ENCODE measurements at regions not wholly inside any gene's neighbourhood (a gene's known extent, or its start where the extent isn't known, plus 50 kb on each side); places are given as distances from the start of the nearest gene placed in this dataset.
A peak's percentile ranks its signal among the peaks of the same experiment; 100 is the strongest.

DNA sequence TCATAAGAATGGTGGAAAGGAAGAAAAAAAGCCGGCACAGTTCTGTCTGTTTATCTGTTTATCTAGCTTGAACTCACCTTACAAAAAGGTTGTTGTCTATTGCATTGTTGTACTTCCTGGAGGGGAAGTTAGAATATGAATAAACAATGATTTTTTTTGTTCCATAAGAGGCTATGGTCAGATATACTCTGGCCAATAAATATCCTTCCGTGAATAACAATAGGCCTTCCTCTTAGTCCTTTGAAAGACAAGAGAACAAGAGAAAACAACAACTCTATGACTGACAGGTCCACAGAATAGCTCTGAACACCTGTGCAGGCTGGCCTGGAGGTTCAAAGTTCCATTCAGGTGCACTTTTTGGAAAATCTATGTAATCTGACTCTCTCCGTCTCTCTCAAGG, 192.8 kb upstream of the KRR1 start:
- POLR2A ChIA-PET, result no interaction called here
- H3K27me3 ChIP-seq (ENCODE audit: control insufficient read depth in 2 of 2, insufficient read depth in 2 of 2, low read length in 2 of 2), result no peaks in the 10 kb centered on the region
- intact Hi-C loops (cut with micrococcal nuclease), result no loop called here

DNA sequence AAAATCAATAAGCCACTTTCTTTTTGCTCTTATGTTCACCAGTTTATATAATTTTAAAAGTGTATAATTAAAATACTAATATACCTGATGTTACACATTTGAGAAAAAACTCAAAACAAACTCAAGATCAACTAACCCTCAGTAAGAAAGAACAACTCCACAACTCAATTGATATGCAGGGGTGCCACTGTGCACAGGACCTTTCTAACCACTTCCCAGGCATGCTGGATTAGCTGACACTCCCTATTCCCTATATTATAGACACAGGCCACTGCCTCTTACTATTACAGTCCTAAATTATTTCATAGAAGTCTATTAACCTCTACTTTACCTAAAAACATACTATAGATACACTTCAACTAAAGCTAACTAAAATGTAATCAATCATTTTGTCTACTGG, 191.7 kb upstream of the KRR1 start:
- intact Hi-C loops (cut with micrococcal nuclease), result loop anchor here in 1 of 2 donors (2.0 kb wide), 1 partner anchor 20 kb away; no protein-coding TSS in a partner anchor

More for the DNA sequence above, 192.8 kb upstream of the KRR1 start:
- CTCF ChIA-PET, result no interaction called here
- no peak overlapping the region for H3K4me3 Mint-ChIP-seq
- no peaks in the 10 kb centered on the region for H3K9me3 Mint-ChIP-seq
- peaks cover 0 to 14% (median 0%) of the 10 kb centered on the region in 5 donors for H3K27me3 Mint-ChIP-seq
- no peak overlapping the region for H3K27ac Mint-ChIP-seq
- peaks cover 6 to 7% of the 10 kb centered on the region in 2 donors for H3K4me1 ChIP-seq (ENCODE audit: control insufficient read depth in 2 of 2, insufficient read depth in 2 of 2, low read length in 2 of 2)
- no peaks in the 10 kb centered on the region for H3K36me3 Mint-ChIP-seq
- H3K27ac ChIP-seq (ENCODE audit: low read depth, low read length), result no peak overlapping the region
- no peak overlapping the region for H3K4me3 ChIP-seq (ENCODE audit: low read length)
- ATAC-seq (no peak), DNase-seq (no peak)
- peaks cover 8 to 21% (median 14%) of the 10 kb centered on the region in 7 donors for H3K4me1 Mint-ChIP-seq
- H3K36me3 ChIP-seq (ENCODE audit: control insufficient read depth in 2 of 3, insufficient read depth in 3 of 3, low read length in 3 of 3), result no peaks in the 10 kb centered on the region
- no peaks in the 10 kb centered on the region for H3K9me3 ChIP-seq (ENCODE audit: control insufficient read depth in 2 of 3, low read length in 3 of 3)

DNA sequence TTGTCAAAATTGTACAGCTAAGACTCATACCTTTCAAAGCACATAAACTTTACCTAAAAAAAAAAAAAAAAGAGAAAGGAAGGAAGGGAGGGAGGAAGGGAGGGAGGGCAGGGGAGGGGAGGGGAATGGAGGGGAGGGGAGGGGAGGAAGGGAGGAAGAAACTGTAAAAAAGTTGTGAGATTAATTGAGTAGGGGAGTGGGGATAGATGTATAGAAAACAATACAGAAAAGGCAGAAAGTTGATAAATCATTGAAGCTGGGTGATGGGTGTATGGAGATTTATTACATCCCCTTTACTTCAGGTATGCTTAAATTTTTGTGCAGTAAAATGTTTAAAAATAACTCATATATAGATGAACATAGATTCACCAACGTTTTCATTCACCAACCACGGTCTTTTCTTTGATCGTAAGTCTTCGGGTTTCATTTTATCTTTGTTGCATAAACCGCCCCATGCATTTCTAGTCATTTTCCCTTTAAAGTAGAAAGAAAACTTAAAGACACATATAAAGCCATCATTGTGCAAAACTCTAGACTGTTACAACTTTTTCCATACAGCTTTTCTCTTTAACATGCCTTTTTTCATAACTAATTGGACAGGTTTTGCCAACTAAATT, 191.2 kb upstream of the KRR1 start:
- H3K27me3 ChIP-seq (ENCODE audit: control insufficient read depth in 2 of 2, insufficient read depth in 2 of 2, low read length in 2 of 2), result no peaks in the 10 kb centered on the region
- peak overlapping the region in 7 of 10 donors; percentile 2 to 73 (median 59) for H3K4me3 Mint-ChIP-seq
- H3K4me1 ChIP-seq (ENCODE audit: control insufficient read depth in 2 of 2, insufficient read depth in 2 of 2, low read length in 2 of 2), result peaks cover 6 to 7% of the 10 kb centered on the region in 2 donors
- no peak for ATAC-seq
- H3K36me3 Mint-ChIP-seq, result no peaks in the 10 kb centered on the region
- peak overlapping the region in 7 of 9 donors; percentile 7 to 80 (median 37) for H3K27ac Mint-ChIP-seq
- ChIA-PET CTCF (no interaction called here), POLR2A (no interaction called here)
- H3K9me3 Mint-ChIP-seq, result no peaks in the 10 kb centered on the region
- intact Hi-C loops (cut with micrococcal nuclease), result loop anchor here in 1 of 2 donors (2.0 kb wide), 1 partner anchor 20 kb away; no protein-coding TSS in a partner anchor
- H3K27ac ChIP-seq (ENCODE audit: low read depth, low read length), result no peak overlapping the region
- H3K4me3 ChIP-seq (ENCODE audit: low read length), result no peak overlapping the region
- peaks cover 0 to 7% (median 0%) of the 10 kb centered on the region in 5 donors for H3K27me3 Mint-ChIP-seq
- H3K36me3 ChIP-seq (ENCODE audit: control insufficient read depth in 2 of 3, insufficient read depth in 3 of 3, low read length in 3 of 3), result no peaks in the 10 kb centered on the region
- H3K4me1 Mint-ChIP-seq, result peaks cover 8 to 21% (median 14%) of the 10 kb centered on the region in 7 donors
- DNase-seq, result peak in 1 of 9 donors; percentile 21
- no peaks in the 10 kb centered on the region for H3K9me3 ChIP-seq (ENCODE audit: control insufficient read depth in 2 of 3, low read length in 3 of 3)

More for the DNA sequence above, 191.7 kb upstream of the KRR1 start:
- POLR2A ChIA-PET, result no interaction called here
- H3K36me3 Mint-ChIP-seq, result no peaks in the 10 kb centered on the region
- no peaks in the 10 kb centered on the region for H3K27me3 ChIP-seq (ENCODE audit: control insufficient read depth in 2 of 2, insufficient read depth in 2 of 2, low read length in 2 of 2)
- peaks cover 0 to 9% (median 0%) of the 10 kb centered on the region in 5 donors for H3K27me3 Mint-ChIP-seq
- DNase-seq (no peak), ATAC-seq (no peak)
- peaks cover 8 to 21% (median 14%) of the 10 kb centered on the region in 7 donors for H3K4me1 Mint-ChIP-seq
- H3K4me3 Mint-ChIP-seq, result peak overlapping the region in 3 of 10 donors; percentile 64 to 73 (median 65)
- CTCF ChIA-PET, result no interaction called here
- H3K27ac Mint-ChIP-seq, result peak overlapping the region in 2 of 9 donors; percentile 12 to 55
- H3K9me3 Mint-ChIP-seq, result no peaks in the 10 kb centered on the region
- H3K4me1 ChIP-seq (ENCODE audit: control insufficient read depth in 2 of 2, insufficient read depth in 2 of 2, low read length in 2 of 2), result peaks cover 6 to 7% of the 10 kb centered on the region in 2 donors
- H3K4me3 ChIP-seq (ENCODE audit: low read length), result no peak overlapping the region
- no peaks in the 10 kb centered on the region for H3K36me3 ChIP-seq (ENCODE audit: control insufficient read depth in 2 of 3, insufficient read depth in 3 of 3, low read length in 3 of 3)
- no peak overlapping the region for H3K27ac ChIP-seq (ENCODE audit: low read depth, low read length)
- no peaks in the 10 kb centered on the region for H3K9me3 ChIP-seq (ENCODE audit: control insufficient read depth in 2 of 3, low read length in 3 of 3)

DNA sequence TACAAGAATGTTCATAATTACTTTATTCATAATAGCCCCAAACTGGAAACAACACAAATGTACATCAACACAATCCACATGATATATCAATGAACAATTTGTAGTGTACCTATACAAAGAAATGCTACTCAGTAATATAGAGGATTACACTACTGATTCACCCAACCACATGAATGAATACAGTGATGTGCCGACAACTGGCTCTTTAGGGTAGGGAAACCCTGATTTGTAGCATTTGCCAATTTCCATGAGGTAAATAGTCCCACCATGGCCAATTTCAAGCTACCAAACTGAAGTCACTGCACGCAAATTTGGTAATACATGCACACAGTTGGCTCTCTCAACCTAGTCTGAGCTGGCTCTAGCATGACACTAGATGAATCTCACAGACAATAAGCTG, 190.4 kb upstream of the KRR1 start:
- CTCF ChIA-PET, result no interaction called here
- intact Hi-C loops (cut with micrococcal nuclease), result loop anchor here in 1 of 2 donors (2.0 kb wide), 1 partner anchor 21 kb away; no protein-coding TSS in a partner anchor

DNA sequence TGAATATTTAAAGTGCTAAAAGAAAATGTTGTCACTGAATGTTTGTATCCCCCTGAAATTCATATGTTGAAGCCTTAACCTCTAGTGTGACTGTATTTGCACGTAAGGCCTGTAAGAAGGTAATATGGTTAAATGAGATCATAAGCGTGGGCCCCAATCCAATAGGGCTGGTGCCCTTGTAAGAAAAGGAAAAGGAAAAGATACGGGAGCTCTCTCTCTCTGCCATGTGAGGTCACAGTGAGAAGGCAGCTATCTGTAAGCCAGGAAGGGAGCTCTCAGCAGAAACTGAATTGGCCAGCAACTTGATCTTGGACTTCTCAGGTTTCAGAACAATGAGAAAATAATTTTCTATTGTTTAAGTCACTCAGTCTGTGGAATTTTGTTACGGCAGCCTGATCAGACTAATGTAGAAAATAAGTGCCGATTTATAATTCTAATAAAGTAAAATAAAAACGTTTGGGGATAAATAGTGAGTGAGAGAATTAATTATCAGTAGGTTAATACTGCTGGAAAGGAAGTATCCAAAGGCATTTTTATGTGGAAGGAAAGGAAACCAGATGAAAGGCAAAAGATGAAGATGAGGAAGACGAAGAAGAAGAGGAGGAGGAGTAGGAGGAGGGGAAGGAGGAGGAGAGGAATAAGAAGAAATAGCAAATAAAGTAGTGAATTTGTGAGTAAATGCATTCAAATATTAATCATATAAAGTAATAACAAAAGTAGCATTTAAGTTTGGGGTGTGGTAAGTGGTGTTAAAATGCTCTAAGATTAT, 188.5 kb upstream of the KRR1 start:
- no peak overlapping the region for H3K27ac ChIP-seq (ENCODE audit: low read depth, low read length)
- ChIA-PET CTCF (no interaction called here), POLR2A (no interaction called here)
- H3K4me3 ChIP-seq (ENCODE audit: low read length), result no peak overlapping the region
- Mint-ChIP-seq H3K36me3 (no peaks in the 10 kb centered on the region), H3K9me3 (peaks cover 0 to 3% (median 0%) of the 10 kb centered on the region in 11 donors), H3K27ac (peak overlapping the region in 1 of 9 donors; percentile 55), H3K27me3 (no peaks in the 10 kb centered on the region), H3K4me3 (no peak overlapping the region), H3K4me1 (peaks cover 6 to 21% (median 14%) of the 10 kb centered on the region in 7 donors)
- H3K9me3 ChIP-seq (ENCODE audit: control insufficient read depth in 2 of 3, low read length in 3 of 3), result no peaks in the 10 kb centered on the region
- no peak for ATAC-seq
- H3K4me1 ChIP-seq (ENCODE audit: control insufficient read depth in 2 of 2, insufficient read depth in 2 of 2, low read length in 2 of 2), result peaks cover 6 to 7% of the 10 kb centered on the region in 2 donors
- no peaks in the 10 kb centered on the region for H3K27me3 ChIP-seq (ENCODE audit: control insufficient read depth in 2 of 2, insufficient read depth in 2 of 2, low read length in 2 of 2)
- intact Hi-C loops (cut with micrococcal nuclease), result no loop called here
- no peak for DNase-seq
- H3K36me3 ChIP-seq (ENCODE audit: control insufficient read depth in 2 of 3, insufficient read depth in 3 of 3, low read length in 3 of 3), result no peaks in the 10 kb centered on the region

More for the DNA sequence above, 190.4 kb upstream of the KRR1 start:
- DNase-seq (no peak), ATAC-seq (no peak)
- peaks cover 6 to 7% of the 10 kb centered on the region in 2 donors for H3K4me1 ChIP-seq (ENCODE audit: control insufficient read depth in 2 of 2, insufficient read depth in 2 of 2, low read length in 2 of 2)
- Mint-ChIP-seq H3K9me3 (no peaks in the 10 kb centered on the region), H3K27me3 (peaks cover 0 to 4% (median 0%) of the 10 kb centered on the region in 5 donors), H3K36me3 (no peaks in the 10 kb centered on the region), H3K27ac (peak overlapping the region in 4 of 9 donors; percentile 12 to 80 (median 44)), H3K4me1 (peaks cover 6 to 21% (median 14%) of the 10 kb centered on the region in 7 donors), H3K4me3 (peak overlapping the region in 6 of 10 donors; percentile 37 to 73 (median 60))
- no peaks in the 10 kb centered on the region for H3K27me3 ChIP-seq (ENCODE audit: control insufficient read depth in 2 of 2, insufficient read depth in 2 of 2, low read length in 2 of 2)
- H3K4me3 ChIP-seq (ENCODE audit: low read length), result no peak overlapping the region
- H3K27ac ChIP-seq (ENCODE audit: low read depth, low read length), result no peak overlapping the region
- no peaks in the 10 kb centered on the region for H3K9me3 ChIP-seq (ENCODE audit: control insufficient read depth in 2 of 3, low read length in 3 of 3)
- POLR2A ChIA-PET, result no interaction called here
- no peaks in the 10 kb centered on the region for H3K36me3 ChIP-seq (ENCODE audit: control insufficient read depth in 2 of 3, insufficient read depth in 3 of 3, low read length in 3 of 3)

DNA sequence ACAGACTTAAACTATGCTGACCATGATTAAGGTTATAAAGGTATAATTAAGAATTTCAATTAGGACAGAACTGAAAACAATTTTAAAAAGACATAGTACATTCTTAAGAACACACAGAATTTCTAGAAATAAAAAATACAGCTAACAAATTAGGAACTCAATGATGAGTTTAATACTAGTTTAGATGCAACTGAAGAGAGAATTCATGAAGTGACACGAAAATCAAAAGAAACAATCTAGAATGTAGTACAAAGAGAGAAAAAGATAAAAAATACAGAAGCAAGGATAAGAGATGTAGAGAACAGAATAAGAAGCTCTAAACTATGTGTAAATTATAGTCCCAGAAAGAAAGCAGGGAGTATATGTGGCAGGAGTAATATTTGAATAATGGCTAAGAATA, 187.8 kb upstream of the KRR1 start:
- Mint-ChIP-seq H3K27ac (no peak overlapping the region), H3K9me3 (peaks cover 0 to 3% (median 0%) of the 10 kb centered on the region in 11 donors), H3K4me1 (peaks cover 6 to 21% (median 14%) of the 10 kb centered on the region in 7 donors), H3K27me3 (peaks cover 0 to 3% (median 0%) of the 10 kb centered on the region in 5 donors), H3K4me3 (no peak overlapping the region), H3K36me3 (no peaks in the 10 kb centered on the region)
- H3K4me3 ChIP-seq (ENCODE audit: low read length), result no peak overlapping the region
- H3K27ac ChIP-seq (ENCODE audit: low read depth, low read length), result no peak overlapping the region
- H3K27me3 ChIP-seq (ENCODE audit: control insufficient read depth in 2 of 2, insufficient read depth in 2 of 2, low read length in 2 of 2), result no peaks in the 10 kb centered on the region
- H3K4me1 ChIP-seq (ENCODE audit: control insufficient read depth in 2 of 2, insufficient read depth in 2 of 2, low read length in 2 of 2), result peaks cover 6 to 7% of the 10 kb centered on the region in 2 donors
- ATAC-seq, result no peak
- CTCF ChIA-PET, result no interaction called here
- no peaks in the 10 kb centered on the region for H3K9me3 ChIP-seq (ENCODE audit: control insufficient read depth in 2 of 3, low read length in 3 of 3)
- intact Hi-C loops (cut with micrococcal nuclease), result no loop called here
- no peaks in the 10 kb centered on the region for H3K36me3 ChIP-seq (ENCODE audit: control insufficient read depth in 2 of 3, insufficient read depth in 3 of 3, low read length in 3 of 3)
- POLR2A ChIA-PET, result no interaction called here
- no peak for DNase-seq

All from naive thymus-derived CD4-positive, alpha-beta T cell (primary cell).